GM19397 (cell line): ENCODE measurements at regions not wholly inside any gene's neighbourhood (a gene's known extent, or its start where the extent isn't known, plus 50 kb on each side); places are given as distances from the start of the nearest gene placed in this dataset.

Experiments
- ATAC-seq: cut with Tn5 transposase; IDR thresholded peaks from one replicate; pipeline ENCODE4 v1.9.1; 2021; ENCODE audit warnings: mild to moderate bottlenecking, moderate library complexity; ENCODE audit not compliant: unreplicated experiment

- no peak for ATAC-seq
Measured at GRCh38 chr2:71939588-71940535, 207.8 kb downstream of the CYP26B1 start.

- ATAC-seq = no peak
Measured at GRCh38 chr2:71938659-71939587, 208.7 kb downstream of the CYP26B1 start.

- ATAC-seq = no peak
Measured at GRCh38 chr2:71938108-71938507, 209.6 kb downstream of the CYP26B1 start.

GRCh38 chr2:71937396-71937795 lies 210.3 kb downstream of the CYP26B1 start:
- no peak for ATAC-seq

GRCh38 chr2:71936076-71937030 lies 211.3 kb downstream of the CYP26B1 start:
- no peak for ATAC-seq

- no peak for ATAC-seq
Measured at GRCh38 chr2:71935262-71935848, 212.3 kb downstream of the CYP26B1 start.

GRCh38 chr2:71934595-71935261 lies 212.9 kb downstream of the CYP26B1 start:
- ATAC-seq = no peak

- ATAC-seq = no peak
Measured at GRCh38 chr2:71934320-71934593, 213.4 kb downstream of the CYP26B1 start.

- no peak for ATAC-seq
Measured at GRCh38 chr2:71933467-71934319, 214.0 kb downstream of the CYP26B1 start.

GRCh38 chr2:71932780-71933466 lies 214.7 kb downstream of the CYP26B1 start:
- ATAC-seq = no peak

- ATAC-seq = no peak
Measured at GRCh38 chr2:71932037-71932779, 215.5 kb downstream of the CYP26B1 start.

- ATAC-seq = no peak
Measured at GRCh38 chr2:71930049-71930681, 217.5 kb downstream of the CYP26B1 start.

- ATAC-seq = no peak
Measured at GRCh38 chr2:71929482-71929772, 218.2 kb downstream of the CYP26B1 start.

- no peak for ATAC-seq
Measured at GRCh38 chr2:71928734-71929481, 218.8 kb downstream of the CYP26B1 start.

- no peak for ATAC-seq
Measured at GRCh38 chr2:71927757-71928715, 219.6 kb downstream of the CYP26B1 start.
